Activated CD4-positive, alpha-beta T cell treated with anti-CD3 and anti-CD28 coated beads for 4 hours (primary cell): ENCODE measurements at regions not wholly inside any gene's neighbourhood (a gene's known extent, or its start where the extent isn't known, plus 50 kb on each side); places are given as distances from the start of the nearest gene placed in this dataset.
A peak's percentile ranks its signal among the peaks of the same experiment; 100 is the strongest.

Source experiments
- DNase-seq, 2 donors: peaks; one replicate each; pipeline ENCODE4 v3.0.0-alpha.2; 2020

DNA sequence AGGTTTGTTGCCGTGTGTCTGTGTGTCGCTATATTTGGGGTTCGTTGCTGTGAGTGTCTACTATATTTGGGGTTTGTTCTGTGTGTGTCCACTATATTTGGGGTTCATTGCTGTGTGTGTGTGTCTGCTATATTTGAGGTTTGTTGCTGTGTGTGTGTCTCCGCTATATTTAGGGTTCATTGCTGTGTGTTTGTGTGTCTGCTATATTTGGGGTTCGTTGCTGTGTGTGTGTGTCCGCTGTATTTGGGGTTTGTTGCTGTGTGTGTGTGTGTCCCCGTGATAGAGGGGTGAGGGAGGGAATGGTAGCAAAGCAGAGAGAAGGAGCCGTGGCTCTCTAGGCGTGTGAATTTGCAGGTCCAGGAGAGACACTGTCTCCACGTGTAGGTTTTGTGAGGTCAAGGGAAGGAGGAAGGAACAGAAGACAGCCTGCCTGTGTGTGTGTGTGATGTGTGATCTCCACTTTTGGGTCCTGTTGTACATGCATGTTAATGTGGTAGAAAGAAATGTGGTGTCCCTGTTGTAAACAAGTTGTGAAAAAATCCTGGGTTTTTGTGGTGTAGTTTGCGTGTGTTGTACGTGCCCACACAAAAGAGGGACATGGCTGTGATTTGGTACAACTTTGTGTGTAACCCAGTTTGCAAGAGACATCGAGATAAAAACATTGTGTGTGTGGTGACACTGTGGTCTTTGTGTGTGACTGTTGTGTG, 56.3 kb upstream of the ECE1 start:
- no peak for DNase-seq

DNA sequence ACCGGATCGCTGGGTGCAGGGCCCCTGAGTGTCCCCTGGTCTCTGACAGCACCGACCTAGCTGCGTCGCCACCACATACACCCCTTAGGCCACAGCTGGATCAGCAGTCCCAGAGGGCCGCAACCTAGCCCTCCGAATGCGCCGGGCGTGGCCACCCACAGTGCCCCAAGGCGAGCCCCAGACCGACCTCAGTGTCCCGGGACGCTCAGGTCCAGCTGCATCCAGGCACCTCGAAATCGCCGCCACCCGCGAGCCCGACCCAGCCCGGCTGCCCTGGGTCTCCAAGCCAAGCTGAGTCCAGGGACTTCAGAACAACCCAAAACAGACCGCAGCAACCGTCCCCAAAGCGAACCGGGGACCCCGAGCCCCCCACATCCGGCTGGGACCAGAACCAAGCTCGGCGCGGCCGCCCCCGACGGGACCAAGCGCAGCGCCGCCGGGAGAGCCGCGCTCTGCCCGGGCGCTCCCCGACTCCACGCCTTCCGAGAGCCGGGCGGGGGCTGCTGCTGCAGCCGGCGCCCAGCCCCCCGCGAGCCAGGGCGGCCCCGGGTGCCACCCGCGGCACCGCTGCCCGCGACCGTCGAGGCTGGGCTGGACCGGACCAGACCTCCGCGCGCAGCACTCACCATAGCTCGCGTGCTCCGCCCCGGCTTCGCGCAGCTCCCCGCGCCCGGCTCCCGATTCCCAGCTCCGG, 54.6 kb upstream of the ECE1 start:
- no peak for DNase-seq

DNA sequence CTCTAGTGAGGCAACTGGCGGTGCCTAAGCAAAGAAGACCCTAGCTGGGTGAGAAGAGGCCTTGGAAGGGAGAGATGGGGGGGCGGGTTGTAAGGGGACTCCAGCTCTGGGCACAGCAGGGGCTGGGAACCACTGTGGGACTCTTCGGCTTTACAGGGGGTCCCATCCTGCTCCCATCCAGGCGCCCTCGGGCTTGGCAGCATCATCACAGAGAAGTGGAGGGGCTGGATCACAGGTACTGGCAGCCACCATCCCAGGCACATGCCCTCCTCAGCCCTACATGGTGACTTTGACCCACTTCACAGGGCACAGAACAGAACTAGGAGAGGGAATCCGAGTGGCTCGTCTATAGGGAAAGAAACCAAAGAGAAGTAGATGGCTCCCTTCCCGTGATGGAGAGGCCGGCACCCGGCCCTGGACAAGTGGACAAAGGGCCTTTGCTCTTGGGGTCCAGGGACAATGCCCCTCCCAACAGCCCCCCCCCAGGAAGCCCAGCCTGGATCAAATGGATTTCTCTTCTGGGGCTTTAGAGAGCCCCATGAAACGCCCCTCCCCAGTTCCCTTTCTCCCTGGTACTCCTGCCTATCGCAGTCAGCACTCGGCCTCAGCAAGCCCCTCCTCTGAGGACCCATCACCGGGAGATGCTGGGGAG, 54.0 kb upstream of the ECE1 start:
- DNase-seq = no peak

DNA sequence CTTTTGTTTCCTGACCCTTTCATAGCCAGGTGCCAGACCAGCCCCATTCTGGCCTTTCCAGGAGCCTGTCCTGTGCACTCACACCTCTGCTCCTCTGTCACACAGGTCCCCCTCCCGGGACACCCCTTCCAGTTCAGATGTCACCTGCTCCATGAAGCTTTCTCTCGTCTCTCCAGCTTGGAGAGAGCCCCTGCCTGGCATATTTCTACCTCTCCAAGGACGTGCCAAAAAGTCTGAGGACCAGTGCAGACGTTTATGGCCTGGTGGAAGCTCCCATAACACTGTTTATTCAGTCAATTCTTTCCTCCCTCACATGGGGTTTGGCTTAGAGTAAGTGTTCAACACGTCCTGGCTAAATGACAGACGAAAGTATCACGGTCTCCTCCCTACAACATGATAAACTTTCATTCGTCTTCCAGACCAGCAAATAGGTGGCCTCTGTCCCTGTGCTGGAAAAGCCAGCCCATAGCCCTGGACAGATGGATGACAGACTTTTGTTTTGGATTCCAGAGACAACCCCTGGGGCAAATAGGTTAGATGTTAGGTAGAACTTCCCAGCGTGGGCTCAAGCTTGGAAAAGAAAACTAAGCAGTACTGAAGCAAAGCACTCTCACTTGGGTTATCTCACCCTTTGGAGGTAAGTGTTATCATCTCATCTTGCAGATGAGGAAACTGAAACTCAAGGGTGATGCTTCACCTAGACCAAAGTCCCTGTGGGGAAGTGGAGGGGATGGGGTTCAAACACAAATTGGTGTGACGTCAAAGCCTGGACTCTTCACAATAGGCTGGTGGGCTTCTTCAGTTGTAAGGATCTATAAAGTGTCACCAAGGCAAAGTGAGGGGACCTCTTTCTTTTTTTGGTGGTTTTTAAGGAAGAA, 52.9 kb upstream of the ECE1 start:
- DNase-seq = peak in 1 of 2 donors; percentile 21

DNA sequence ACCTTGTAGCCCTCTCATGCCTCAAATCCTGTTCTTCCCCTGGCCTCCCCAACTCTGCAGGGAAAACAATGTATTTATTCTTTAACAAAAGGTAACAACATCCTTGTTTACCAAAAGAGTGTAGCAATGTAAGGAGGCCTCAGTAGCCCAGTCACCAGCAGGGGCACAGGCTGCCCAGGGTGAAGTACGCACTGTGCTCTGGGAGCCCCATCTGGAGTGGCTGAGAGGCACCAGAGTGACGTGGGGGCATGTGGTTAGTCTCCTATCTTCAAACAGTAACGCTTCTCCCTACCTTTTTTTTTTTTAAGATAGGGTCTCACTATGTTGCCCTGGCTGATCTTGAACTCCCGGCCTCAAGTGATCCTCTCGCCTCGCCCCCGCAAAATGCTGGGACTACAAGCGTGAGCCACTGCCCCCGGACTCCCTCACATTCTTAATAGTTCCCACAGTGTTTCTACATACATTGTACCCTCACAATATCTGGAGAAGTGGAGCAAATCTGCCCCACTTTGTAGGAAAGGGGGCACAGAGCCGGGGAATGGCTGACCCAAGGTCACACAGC, 51.3 kb upstream of the ECE1 start:
- DNase-seq = no peak

DNA sequence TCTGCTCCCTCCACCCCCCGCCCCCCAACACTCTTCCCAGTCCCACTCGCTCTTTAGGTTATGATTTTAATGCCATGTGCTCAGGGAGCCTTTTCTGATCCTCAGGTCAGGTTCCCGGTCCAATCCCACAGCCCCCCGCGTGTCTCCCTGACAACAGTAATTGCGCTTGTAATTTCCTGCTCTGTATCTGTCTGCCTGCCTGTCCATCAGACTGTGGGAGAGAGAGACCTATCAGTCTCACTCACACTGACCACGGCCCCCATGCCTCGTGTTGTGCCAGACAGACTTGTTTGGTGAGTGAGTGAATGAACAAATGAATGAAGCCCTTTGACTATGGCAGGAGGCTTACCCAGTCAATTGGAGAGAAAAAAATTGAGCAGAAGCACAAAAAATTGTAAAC, 50.8 kb upstream of the ECE1 start:
- no peak for DNase-seq

DNA sequence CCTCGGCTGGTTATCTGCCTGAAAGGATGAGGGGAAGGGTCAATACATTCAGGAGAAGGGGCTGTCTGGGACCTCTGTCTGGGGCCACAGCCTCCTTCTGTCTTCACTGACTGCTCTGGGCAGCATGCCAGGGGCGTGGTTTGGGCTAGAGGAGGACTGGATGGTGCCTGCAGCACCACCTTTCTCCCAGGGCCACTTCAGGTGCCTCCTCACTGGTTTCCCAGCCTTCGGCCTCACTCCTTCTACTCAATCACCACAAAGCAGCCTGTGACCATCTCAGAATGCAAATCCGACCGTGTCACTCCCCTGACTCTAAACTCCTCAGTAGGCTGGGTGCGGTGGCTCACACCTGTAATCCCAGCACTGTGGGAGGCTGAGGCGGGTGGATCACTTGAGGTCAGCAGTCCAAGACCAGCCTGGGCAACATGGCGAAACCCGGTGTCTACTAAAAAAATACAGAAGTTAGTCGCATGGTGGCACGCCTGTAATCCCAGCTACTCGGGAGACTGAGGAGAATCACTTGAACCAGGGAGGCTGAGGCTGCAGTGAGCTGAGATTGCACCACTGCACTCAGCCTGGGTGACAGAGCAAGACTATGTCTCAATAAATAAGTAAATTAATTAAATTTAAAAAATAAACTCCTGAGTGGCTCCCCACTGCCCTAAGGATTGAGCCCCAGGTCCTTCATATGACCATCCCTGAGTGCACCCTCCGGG, 50.1 kb upstream of the ECE1 start:
- DNase-seq = no peak
